HG02938 (cell line): ENCODE measurements at regions not wholly inside any gene's neighbourhood (a gene's known extent, or its start where the extent isn't known, plus 50 kb on each side); places are given as distances from the start of the nearest gene placed in this dataset.
"Not testable (repeated sequence)": the region's sequence is repeated elsewhere in the genome, so short reads cannot be mapped to it uniquely, and the experiment has no call there.

Source experiments
- ATAC-seq: cut with Tn5 transposase; IDR thresholded peaks from one replicate; pipeline ENCODE4 v1.9.1; 2021; ENCODE audit warnings: mild to moderate bottlenecking, moderate library complexity; ENCODE audit not compliant: unreplicated experiment

DNA sequence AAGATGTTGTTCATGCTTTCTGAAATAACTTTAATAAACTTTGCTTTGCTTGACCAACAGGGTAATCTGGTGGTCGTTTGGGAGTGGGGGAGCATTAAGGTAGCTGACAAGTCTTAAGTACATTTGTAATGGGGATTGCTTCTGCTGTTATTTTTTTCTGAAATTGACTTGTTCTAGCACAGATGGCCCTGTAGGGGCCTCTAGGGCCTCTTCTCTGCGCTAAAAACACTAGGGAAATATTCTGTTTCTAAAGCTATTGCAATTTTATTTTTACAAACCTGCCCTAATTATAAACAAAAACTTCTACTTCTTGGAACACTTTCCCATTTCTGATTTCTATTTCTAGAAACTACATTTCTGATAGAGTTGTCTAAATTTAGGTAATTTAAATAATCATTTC is 191.3 kb upstream of the KCNJ3 start:
- ATAC-seq: no peak

DNA sequence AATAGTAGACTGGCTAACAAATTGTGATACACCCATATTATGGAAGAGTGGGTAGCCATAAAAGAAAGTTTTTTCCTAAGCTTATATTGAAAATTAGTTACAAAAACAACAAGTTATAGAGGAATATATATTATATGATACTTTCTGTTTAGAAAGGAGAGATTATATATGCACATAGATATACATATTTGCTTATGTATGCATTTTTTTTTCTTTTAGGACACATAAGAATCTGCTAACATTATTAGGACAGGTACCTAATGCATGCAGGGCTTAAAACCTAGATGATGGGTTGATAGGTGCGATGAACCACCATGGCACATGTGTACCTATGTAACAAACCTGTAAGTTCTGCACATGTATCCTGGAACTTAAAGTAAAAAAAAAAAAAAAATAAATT is 179.6 kb upstream of the KCNJ3 start:
- no peak for ATAC-seq

DNA sequence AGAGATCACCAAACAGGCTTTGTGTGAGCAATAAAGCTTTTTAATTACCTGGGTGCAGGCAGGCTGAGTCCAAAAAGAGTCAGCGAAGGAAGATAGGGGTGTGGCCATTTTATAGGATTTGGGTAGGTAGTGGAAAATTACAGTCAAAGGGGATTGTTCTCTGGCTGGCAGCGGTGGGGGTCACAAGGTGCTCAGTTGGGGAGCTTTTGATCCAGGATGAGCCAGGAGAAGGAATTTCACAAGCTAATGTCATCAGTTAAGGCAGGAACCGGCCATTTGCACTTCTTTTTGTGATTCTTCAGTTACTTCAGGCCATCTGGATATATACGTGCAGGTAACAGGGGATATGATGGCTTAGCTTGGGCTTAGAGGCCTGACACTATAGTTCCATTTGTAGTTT is 177.5 kb upstream of the KCNJ3 start:
- ATAC-seq: not testable (repeated sequence)

DNA sequence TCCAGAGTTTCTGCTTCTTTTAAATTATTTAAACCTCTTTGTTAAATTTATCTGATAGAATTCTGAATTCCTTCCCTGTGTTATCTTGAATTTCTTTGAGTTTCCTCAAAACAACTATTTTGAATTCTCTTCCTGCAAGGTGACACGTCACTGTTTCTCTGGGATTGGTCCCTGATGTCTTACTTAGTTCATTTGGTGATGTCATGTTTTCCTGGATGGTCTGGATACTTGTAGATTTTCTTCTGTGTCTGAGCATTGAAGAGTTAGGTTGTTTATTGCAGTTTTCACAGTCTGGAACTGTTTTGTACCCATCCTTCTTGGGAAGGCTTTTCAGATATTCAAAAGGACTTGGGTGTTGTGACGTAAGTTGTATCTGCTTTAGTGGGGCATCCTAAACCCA is 172.3 kb upstream of the KCNJ3 start:
- ATAC-seq: no peak

DNA sequence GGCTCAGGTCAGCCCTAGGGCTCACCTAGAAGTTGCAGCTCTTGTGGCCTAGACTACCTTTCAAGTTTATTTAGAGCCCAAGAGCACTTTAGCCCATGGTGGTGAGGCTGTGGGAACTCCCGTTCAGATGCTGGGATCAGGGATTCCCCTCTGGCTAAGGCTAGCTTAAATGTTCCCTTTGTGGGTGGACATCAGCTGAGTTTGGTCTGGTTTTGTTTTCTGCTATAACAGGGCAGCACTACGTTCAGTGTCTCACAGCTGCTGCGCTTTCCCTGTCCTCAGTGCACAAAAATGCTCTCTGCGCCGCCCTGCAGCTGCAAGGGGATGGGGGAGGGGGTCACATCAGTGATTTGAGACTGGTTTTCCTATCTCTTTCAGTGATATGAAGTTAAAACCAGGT is 170.5 kb upstream of the KCNJ3 start:
- no peak for ATAC-seq

DNA sequence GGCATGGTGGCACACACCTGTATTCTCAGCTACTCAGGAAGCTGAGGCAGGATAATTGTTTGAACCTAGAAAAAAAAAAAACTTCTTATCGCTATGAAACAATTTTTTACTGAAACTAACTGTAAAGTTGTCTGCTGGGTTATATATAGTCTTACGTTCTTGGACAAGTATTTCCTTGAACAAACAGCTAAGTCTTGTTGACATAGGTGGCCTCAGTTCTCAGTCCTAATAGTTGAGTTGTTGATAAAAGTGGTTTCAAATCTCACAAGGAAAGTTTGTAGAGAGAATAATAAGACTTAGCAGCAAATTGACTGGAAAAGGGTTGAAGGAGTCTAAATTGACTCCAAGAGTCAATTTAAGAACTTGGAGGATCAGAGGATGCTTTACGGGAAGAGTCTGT is 166.5 kb upstream of the KCNJ3 start:
- no peak for ATAC-seq

DNA sequence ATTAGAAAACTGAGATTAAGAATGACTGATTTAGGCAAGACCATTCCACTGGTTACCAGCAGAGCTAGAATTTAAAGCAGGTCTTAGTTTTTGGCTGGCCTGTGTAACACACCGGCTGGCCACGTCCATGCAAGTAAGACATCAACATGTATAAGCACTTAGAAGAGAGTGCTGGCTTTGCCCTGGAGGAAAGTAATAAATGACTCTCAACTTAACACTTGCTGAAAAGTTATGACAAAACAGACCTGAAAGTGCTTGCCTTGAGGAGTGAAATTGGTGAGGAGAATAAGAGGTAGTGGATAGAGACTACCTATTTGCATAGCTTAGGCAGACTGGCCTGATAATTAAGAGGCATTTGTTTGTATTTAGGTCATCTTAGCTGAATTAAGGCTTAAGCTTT is 165.7 kb upstream of the KCNJ3 start:
- ATAC-seq: no peak

DNA sequence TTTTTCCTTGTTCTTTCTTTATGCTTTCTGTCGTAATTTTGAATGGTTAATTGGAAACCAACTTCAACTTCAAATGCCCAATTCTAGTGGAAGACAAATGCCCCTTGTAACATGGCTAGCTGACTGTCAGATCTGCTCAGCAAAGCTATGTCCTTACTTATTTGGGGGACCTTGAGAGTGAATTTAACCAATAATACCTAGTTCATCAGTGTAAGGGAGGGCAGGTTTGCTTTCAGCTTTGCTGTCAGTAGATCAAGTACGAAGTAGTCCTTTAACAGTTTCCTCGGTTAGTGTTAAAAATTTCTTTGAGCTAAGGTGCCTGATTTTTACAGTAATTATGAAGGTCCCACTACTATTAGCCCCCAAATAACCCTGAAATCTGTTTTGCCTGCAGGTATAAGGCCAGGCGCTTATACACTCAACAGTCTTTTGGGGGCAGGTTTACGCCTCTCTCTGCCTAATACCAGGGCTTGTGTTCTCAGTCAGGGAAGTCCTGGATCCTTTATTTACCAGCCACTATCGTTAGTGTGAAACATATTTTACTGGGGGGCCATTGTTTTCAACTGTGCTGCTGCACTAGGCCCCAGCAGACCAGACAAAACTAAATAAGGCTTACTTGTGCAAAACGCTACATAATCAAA is 165.1 kb upstream of the KCNJ3 start:
- no peak for ATAC-seq

DNA sequence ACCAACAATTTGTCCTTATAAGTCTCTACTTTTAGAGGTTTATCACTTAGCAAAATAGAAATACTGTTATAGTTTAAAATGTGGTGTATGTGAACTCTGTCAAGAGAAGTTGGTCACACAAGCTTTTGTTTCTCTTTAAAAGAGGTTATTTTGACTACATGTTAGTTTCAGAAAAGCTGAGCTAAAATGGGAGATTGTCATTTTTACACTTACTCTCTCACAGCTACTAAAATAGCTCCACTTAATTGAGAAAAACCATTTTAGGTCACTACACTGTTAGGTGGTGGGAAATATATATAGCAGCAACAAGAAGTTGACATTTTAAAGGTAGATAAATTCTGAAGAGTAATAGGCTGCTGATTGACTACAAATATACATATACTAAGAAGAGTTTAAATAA is 161.5 kb upstream of the KCNJ3 start:
- ATAC-seq: no peak

DNA sequence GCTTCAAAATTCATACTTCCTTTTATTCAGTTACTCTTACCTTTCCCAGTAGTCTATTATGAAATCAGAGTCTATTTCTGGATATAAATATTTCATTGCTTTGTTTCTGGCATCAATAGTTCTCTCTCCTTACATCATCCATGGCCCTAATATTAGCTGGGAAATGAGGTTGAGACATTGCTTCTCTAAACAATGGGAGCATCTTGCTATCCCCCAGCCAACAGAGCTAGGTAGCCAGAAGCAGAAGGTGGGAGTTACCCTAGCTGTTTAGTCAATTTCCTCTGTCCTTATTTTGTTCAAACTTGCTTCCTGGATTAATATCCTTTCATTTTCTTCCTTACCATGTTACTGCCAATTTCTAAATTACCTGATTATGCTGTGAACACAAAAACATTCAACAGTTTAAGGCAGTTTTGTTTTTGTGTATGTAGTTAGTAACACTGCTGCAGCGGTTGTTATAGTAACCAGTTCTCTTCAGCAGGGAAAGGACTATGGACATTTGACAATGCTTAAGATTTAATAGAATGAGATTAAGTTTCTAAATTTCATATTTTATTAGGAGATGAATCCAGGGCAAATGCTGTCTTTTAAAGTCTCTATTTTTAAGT is 160.5 kb upstream of the KCNJ3 start:
- no peak for ATAC-seq

DNA sequence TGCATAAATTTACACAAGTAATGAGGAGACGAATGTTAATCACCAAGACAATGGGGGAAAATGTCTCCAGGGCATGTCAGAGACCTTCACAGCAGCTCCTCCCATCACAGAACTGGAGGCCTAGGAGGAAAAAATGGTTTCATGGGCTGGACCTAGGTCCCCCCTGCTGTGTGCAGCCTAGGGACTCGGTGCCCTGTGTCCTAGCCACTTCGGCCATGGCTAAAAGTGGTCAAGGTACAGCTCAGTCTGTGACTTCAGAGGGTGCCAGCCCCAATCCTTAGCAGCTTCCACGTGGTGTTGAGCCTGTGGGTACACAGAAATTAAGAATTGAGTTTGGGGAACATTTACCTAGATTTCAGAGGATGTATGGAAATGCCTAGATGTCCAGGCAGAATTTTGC is 152.2 kb upstream of the KCNJ3 start:
- no peak for ATAC-seq

DNA sequence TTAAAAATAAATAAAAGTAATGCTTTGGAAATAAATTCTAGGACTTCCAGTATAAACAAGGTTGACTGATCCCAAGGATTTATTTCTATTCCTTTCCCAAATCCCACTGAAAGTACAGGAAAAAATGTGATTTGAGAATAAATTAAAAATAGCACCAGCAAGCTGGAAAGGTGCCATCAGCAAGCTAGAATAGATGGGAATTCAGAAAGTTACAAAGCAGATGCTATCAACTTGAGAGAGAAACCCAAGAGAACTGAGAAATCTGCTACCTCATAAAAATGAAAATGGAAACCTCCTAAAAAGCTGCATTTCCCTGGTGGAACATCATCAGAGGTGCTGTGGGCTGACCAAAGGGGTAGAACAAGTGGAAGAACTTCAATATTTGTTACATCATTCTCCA is 148.6 kb upstream of the KCNJ3 start:
- ATAC-seq: no peak

DNA sequence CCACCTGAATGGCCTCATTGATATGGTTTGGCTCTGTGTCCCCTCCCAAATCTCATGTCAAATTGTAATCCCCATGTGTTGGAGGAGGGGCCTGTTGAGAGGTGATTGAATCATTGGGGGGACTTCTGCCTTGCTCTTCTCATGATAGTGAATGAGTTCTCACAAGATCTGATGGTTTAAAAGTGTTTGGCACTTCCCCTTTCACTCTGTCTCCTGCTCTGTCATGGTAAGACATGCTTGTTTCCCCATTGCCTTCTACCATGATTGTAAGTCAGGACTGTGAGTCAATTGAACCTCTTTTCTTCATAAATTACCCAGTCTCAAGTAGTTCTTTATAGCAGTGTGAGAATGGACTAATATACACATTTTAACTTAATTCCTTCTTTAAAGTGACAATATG is 146.8 kb upstream of the KCNJ3 start:
- ATAC-seq: no peak

DNA sequence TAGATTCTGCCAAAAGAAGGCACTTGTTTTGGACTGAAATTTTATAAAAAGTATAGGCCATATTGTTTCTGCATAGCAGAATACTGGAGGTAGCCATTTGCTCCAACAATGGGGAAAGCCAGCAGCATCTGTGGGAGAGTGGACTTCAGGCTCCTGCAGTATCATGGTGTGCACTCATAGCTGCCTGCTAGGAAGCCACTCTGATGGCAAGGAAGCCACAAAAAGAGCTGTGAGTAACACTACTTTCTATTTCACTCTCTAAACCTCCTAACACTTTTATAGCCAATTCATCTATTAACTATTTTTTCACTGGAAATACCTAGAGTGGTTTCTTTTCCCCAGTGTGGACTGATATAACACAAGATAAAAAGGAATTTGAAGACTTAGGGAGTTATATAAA is 144.4 kb upstream of the KCNJ3 start:
- no peak for ATAC-seq

DNA sequence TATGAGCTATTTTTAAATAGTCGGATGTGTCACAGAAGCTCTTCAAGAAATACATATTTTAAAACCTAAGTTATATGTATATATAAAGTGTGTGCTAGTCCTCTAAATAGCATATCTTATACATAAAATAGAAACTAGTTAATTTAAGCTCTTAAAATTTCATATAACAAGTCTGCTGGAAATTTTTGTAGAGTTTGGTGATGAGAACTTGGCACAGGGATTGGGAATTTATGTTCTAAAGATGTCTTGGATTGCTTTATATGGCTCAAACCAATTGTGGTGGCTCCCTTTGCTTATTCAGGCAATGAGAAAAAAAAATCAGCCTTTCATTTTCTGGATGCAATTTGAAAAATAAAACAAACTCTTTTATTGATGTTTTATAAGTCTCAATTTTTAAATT is 142.8 kb upstream of the KCNJ3 start:
- ATAC-seq: no peak

DNA sequence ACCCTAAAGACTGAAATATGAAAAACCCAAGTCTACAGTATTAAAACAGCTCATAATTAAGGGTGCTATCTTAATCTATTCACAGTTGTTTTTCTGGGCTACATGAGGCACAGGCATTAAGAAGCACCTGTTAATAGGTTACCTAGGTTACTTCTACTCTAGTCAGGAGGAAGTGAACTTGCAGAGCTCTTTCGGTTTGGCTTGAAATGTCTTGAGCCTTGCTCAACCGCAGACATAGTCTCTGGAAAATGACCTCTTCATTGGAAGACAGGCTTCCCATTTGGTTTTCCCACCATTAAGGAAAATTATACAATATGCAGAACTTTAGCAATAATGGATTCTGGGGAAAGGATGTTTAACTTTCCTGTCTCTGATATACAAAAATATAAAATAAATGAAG is 142.3 kb upstream of the KCNJ3 start:
- no peak for ATAC-seq

DNA sequence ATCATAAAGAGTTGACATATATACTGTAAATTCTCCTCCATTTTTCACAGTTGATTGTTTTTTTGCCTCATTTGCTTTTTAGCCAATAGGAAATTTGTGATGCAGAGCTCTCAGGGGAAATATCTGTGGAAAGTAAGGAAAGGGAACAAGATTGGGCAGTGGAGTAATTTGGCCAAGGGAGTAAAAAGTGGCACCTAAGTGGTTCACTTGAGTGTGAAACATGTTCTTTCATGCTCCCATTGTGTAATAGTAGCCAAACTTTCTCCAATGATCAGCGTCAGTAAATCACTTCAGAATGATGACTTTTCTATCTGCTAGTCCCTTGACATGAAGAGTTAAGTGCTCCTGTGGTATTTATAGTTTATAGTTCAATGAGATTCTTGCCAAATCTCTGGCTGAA is 141.9 kb upstream of the KCNJ3 start:
- no peak for ATAC-seq

DNA sequence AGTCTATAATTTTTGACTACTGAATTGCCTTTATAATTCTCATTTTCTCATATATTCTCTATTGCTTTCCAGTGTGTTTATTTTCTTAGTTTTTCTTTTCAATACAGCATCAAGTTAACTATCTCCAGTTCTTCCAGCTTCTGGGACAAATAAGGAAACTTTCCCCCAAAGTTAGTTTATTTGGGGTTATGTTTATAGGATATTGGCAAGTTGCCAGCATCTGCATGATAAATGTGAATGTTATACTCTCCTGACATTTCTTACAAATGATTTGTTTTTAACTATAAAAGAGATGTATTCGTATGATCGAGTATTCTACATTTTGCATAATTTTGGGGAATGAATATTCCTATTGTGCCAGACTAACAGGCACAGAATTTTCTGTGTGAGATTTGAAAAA is 140.6 kb upstream of the KCNJ3 start:
- no peak for ATAC-seq

DNA sequence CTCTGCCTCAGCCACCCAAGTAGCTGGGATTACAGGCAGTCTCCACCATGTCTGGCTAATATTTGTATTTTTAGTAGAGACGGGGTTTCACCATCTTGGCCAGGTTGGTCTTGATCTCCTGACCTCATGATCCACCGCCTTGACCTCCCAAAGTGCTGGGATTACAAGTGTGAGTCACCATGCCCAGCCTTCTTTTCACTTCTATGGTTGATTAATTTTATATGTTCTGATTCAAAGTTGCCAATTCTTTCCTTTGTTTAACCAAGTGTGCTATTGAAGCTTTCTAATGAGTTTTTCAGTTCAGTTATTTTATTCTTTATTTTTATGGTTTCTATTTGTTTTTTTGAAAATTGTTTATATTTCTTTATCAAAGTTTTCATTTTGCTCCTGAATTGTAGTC is 133.1 kb upstream of the KCNJ3 start:
- no peak for ATAC-seq

DNA sequence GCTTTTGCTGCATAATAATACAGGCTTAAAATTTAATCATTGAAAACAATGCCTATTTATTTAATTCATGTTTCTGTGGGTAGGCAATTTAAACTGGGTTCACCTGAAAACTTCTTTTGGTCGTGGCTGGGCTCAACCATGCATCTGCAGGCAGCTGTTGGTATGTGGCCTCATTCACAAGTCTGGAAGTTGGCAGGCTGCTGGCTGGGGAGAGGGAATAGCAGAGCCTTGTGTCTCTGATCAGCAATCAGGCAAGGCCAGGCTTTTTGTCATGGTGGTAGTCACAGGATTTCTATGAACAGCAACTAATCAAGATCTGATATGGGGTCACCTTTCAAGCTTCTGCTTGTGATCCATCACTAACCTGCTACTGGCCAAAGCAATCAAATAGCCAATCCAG is 130.1 kb upstream of the KCNJ3 start:
- ATAC-seq: no peak

DNA sequence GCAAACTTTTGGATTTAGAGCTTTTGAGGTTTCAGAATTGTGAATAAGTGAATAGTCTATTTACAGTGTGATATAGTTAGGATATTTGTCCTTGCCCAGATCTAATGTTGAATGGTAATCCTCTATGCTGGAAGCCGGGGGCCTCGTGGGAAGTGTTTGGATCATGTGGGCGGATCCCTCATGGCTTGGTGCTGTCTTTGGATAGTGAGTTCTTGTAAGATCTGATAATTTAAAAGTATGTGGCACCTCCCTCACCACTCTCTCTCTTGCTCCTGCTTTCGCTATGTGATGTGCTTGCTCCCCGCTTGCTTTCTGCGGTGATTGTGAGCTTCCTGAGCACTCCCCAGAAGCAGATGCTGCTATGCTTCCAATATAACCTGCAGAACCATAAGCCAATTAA is 128.0 kb upstream of the KCNJ3 start:
- no peak for ATAC-seq

DNA sequence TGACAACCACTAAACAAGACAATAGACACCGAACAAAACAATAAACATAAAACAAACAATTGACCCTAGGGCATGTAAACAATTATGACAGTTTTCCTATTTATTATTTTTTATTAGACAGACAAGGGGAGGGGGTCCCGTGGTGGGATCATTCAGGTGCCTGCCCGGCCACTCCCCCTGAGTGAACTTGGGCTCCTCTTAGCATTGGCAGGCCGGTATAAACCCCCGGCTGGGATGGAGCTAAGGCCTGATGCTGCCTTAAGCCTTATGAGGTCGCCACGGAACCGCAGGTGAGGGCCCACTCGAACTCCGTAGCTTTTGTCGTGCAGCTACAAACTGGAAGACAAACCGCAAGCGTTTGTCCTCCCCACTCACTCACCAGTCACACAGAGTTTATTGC is 121.8 kb upstream of the KCNJ3 start:
- not testable (repeated sequence) for ATAC-seq

DNA sequence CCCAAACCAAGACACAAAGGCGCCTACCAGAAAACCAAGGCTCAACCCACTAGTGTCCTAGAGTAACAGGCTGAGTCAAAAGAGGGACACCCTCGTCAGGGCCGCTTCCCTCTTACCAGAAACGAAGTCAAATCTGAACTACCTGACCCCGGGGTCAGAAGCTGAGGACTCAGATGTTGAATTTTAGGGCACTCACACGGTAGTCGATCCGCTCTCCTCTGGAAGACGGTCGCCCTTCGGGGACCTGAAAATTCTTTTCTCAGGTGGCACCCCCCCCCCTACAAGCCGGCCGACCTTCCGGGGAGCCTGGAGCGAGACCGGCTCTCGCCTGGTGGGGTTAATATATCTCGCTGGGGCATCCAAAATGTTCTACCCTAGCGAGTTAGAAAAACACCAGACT is 121.1 kb upstream of the KCNJ3 start:
- ATAC-seq: no peak
